ENCODE measurements at regions not wholly inside any gene's neighbourhood (a gene's known extent, or its start where the extent isn't known, plus 50 kb on each side); places are given as distances from the start of the nearest gene placed in this dataset.

DNA sequence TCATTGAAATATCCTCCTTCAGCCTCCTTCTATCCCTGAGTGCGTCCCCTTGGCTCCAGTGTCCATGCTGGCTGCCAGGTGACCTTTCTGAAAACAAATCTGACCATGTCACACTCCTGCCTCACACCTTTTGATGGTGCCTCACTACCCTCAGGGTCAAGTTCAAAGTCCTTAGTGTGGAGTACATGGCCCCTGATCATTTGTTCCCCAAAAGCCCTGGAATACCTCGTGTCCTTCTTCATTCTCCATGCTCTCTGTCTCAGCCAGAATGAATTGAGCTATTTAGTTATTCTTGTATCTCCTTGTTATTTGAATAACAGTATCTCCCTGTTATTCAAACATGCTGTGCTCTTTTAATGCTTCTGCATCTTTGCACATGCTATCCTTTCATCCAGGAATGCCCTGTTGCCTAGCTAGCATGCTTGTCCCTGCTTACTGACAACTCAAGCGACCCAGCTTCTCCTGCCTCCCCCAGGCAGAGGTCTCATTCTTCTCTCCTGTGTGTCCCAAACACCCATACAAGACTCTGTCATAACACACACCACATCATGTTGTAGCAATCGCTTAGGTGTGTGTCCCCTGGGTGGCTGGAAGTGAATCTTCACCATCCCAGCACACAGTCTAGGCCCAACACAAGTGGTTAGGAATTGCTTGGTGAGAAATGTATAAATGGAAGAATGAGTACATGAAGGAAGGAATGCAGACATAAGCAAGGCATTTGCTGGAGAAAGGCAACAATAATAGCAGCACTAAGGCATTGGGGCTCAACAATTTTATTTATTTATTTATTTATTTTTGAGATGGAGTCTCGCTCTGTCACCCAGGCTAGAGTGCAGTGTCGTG, 144.0 kb downstream of the DDX1 start:
- no peak for DNase-seq

DNA sequence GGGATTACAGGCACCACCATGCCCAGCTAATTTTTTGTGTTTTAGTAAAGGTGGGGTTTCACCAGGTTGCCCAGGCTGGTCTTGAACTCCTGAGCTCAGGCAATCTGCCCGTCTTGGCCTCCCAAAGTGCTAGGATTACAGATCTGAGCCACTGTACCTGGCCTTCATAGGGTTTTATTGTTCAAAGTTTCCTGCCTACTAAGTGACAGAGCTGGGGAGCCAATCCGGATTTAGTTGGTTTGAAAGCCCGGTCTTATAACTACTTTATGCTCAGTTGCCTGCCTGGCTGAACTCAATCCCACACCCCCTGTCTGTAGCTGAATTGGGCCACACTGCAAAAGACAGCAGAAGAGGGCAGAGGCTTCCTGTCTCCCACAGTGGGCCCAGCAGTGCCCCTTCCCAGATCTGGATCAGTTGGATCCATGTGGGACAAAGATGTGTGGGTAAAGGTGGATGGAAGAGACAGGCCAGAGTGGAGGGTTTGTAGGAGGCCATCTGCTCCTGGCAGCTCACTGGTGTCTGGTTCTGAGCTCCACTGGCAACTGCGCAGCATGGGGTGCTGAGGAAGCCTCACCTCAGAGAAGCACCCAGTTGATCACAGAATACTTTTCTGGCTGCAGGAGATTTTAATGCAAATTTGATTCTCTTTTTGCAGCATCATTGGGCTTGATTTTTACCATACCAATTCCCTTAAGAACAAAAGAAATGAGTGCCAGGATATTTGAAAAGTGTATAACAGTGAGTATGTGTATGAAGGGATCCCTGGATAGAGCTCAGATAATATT, 144.9 kb downstream of the DDX1 start:
- DNase-seq, result no peak

DNA sequence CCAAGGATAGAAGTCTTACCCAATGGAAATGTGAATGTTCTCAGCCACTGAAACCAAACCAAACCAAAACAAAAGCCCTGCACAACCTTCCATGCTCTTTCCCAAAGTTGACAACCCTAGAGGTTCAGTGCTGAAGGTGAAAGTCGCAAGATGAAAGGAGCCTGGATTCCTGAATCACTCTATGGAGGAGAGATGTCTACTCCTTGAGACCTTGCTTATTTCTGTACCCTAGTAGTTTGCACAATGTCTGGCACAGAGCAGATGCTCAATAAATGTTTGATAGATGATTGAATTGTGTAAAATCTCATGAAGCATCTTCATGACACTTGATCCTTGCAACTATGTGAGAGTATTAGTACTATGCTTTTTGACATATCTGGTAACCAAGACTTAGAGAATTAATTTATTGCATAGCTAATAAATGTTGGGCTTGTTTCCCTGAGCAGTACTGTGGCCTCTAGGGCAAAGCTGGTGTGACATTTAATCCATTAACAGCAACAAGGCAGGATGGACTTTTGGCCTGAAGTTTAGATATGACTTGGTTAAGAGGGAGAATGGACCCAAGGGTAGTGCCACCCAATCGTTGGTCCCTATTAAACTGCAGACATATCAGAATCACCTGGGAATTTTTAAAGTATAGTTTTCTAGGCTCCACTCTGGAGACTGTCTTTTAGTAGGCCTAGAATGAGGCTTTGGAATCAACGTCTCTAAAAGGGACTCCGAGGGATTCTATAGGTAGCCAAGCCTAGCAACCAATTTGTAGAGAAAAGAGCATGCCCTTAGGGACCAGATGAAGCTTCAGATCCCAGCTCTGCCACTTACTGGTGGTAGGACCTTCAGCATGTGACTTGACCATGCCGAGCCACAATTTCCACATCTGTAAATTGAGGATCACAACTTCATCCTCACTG, 145.9 kb downstream of the DDX1 start:
- DNase-seq, result no peak

DNA sequence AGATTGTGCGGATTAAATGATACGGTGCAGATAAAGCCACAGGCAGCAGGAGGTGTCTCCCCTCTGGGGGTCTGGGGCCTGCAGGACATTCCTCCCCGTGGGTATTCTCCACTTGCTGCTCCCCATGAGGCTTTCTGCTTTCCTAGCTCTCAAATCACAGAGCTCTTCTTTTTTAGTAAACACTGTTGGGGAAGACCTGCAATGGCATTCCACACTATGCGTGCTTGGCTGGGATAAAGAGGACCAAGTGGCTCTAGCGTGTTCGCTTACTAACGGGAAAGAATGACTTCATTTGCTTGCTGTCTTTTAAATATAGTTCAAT, 146.5 kb downstream of the DDX1 start:
- no peak for DNase-seq

DNA sequence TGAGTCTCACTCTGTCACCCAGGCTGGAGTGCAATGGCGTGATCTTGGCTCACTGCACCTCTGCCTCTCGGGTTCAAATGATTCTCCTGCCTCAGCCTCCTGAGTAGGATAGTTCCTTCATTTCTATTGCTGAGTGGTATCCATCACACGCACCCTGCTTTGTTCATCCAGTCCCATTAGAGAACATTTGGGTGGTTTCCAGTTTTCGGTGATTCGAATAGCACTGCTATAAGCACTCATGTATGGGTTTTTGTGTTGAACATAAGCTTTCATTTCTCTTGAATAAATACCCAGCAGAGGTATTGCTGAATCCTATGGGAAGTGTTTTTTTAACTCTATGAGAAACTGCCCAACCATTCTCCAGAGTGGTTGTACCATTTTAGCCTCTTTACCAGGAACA, 147.3 kb downstream of the DDX1 start:
- no peak for DNase-seq

DNA sequence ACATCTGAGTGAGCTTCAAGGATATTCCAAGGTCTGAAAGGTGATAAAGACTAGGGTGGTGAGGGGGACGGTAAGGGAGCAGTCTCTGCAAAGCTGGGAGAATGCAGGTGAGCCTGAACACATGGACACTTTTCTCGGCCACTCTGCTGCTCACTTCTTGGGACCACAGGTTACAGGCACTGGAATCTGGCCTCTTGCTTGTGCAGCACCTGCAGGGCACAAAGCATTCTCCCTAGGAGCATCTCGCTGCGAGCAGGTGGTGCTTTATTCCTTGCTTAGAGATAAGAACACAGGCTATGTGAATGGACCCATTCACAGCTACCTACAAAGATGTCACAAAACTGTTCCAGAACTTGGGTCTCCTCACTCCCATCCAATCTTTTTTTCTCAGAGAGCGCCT, 153.2 kb downstream of the DDX1 start:
- DNase-seq, result no peak

DNA sequence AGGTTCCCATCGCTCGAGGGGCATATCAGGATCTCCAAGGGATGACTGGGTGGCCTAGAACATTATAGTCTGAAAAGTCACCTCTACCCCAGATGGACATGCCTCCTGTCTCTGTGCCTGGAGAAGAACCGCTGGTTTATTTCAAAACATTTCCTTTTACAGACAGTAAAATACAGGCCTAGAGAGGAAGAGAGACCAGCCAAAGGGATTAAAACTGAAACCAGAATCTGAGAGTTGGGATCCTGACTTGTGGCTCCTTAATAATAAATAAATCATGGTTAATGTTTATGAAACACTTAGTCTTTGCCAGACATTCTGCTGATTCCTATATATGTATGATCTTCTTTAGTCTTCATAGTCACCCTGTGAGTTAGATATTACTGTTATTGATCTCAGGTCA, 153.7 kb downstream of the DDX1 start:
- DNase-seq, result no peak

DNA sequence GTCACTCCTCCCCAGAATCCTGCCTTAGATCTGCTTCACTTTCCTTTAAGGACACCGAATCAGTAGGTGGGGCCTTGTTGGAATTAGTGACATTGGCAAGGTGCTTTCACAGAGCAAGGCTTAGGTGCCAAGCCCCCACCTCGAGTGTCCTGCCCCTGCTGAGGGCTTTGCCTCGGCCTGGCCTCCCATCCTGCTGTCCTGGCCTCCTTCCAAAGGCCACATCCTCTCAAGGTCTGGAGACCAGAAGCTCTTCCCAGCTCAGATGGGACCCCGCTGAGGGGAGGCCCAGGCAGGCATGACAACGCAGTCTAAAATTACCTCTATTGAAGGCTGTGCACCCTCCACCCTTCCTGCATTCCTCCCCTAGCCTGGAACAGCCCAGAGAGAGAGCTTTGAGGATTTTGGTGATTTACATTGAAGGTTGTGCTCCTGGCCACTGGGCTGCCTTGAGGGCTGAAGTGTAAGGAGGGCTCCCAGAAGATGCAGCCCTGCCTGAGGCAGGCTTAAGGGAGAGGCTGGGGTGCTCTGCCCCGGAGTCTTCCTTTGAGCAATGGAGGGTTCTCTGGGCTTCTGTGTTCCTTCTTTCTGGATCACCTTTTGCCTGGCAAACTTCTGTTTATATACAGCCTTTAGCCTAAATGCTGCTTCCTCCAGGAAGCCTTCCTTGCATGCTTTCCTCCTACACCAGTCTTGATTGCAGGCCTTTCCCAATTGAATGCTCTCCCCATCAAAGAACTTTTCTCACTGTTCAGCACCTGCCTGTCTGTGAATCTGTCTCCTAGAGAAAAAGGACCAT, 154.4 kb downstream of the DDX1 start:
- DNase-seq, result no peak

DNA sequence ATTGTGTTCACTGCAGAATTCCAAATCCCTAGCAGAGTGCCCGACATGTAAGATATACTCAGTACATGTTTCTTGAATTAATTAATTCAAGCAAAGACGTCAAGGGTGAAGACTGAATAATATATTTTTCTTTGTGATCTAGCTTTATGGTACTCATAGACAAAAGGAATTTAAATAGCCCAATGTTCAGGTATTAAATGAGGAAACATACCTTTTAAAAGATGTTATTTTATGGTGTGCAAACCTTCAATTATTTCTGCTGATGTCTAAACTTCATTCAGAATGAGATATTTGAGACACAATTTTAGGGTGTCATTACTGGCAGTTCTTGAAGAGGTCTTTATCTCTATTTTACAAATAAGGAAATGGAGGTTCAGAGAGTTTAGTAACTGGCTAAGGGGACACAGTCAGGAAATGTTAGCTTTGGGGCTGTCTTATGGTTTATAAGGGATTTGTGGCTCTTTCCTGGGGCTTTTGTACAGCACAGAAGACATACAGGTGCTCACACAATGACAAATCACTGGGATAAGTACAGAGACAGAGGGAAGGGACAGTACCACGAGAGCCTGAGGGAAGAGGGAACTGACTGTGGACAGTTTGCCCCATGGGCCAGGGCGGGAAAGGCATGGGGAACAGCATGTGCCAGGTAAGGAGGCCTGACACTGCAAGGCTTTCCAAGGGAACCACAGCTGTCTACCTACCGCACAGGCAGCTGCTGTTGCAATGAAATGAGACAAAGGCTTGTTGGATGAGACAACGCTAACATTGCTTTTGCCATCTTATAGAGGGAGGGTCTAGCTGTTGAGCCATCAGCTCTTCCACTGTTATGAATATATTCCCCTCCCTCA, 155.3 kb downstream of the DDX1 start:
- no peak for DNase-seq

DNA sequence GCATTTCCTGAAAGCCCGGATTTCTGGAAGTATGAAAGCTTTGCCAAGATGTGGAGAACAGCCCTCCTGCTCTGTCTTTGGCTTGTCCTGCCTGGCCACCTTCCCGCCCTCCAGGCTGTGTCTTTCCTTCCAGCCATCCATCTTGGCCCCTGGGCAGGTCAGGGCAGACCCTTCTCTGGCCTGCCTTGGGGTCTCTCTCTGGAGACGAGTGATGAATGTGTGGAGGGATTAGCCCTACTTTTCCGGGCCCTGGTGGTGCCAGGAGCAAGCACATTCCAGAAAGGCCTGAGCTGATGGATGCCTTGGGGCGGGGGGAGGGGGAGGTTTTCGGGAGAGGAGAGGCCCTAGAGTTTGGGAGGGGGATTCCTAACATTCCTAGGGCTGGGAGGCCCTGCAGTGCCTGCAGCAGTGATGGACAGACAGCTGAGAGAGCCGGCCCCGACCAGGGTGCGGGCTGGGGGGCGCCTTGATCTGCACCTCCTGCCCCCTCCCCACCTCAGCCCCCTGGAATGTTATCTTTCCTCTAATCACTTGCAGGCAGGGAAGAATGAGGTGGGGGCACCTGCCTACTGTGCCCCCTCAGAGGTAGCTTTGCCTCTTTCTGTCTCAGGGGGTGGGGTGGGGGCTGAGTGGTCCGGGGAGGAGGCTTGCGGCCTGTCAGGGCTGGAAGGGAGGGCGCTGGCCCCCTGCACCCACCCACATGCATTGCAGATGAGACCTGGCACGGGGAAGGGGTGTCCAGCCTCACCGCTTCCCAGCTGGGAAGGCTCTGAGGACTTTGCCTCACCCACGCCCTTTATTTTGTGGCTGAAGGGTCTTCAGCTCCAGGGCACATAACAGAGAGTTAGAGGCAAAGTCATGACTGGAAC, 156.2 kb downstream of the DDX1 start:
- DNase-seq, result no peak

DNA sequence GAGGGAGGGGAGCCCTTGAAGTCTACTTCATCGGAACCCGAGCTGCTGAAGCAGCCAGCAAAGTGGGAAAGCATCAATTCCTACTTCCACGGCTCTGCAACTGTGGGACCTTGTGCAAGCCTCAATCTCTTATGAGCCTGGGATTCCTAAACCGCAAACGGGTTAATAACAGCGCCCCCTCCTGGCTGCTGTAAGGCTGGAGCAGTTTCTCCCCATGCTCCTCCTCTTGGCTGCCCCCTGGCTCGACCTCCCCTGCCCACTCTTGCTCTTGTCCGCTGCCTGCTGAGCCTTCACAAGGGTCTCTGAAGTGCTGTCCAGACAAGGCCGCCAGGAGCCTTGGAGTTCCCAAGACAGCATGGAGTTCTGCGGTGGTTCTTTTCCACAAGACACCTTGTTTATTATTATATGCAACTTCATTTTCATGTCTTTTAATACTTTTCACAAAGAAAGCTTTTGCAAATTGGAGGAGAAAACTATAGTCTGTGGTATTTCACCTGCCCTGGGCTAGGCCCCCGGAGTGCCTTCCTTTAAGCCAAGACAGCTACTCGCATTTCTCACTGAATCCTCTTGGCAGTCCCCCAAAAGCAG, 157.2 kb downstream of the DDX1 start:
- DNase-seq, result no peak

DNA sequence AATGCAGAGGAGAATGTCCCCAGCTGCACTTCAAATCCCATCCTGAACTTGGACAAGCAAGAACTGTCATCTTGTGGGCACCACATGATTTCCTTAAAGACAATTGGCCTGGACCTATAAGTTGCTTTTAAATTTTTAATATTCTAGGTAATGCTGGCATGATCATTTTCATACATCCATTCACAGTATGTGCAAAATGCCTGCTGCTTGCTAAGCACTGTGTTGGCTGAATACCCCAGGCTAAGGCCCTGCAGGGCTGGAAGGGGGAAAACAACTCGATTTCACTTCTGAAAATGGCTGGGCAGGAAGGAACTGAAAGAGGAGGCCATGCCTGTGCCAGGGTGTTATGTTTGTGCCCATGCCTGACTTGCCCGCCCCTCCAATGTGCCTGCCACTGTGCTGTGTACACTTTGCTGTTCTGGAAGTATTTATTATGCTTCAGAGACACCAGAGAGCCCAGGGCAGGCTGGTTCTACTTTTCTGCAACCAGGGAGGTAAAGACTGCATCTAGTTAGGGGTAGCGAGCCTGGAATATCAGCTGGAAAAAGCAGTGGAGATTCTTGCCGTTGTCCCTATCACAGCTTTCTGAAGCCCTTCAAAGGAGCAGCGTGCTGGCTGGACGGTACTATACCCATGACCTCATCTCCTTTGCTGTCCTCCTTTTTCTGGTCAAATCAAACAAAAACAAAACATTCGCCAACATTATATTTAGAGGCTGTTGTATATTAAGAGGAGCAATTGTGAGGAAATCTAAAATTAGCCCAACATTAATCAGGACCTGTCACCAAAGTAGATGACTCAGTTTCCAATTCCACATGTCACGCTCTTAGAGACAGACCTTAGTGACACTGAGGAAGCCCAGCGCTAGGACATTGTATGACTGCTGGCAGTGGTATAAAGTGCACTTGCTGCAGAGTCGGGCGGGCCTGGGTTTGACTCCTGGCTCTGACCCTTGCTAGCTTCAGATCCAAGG, 158.1 kb downstream of the DDX1 start:
- DNase-seq, result no peak

DNA sequence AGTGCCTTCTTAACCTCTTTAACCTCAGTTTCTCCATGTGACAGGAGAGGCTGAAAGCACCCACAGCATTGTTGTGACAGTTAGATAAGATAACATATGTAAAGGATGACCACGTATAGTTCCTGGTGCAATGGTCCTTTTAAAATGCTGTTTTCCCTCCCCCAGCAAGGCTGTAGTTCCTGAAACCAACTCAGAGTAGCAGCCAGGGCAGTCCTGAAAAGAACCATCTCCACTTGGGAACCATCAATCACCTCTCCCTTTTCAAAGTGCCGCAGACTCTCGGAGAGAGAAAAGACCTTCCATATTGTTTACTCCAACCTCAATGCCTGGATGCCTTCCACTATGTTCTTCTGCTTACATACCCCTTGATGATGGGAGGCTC, 158.8 kb downstream of the DDX1 start:
- DNase-seq, result no peak

DNA sequence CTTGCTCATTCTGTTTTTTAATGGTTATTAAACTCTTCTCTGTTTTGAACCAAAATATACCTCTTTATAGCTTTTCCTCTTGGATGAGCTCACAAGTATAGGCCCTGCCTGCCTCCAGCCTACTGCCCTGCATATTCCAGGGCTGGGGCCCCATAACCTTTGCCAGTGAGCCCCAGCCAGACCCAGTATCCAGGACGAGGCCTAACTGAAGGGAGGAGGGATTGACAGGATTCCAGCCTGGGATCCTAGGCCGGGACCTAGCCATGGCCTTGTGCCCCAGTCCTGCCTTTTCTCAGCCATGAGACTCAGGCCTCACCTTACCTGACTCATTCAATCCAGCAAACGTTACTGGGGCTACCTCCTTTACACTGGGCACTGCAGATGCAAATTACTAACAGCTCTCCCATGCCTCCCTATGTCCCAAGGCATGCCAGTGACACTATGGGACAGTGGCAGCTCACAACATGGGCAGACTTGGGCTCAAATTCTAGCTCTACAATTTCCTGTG, 159.2 kb downstream of the DDX1 start:
- DNase-seq, result no peak

DNA sequence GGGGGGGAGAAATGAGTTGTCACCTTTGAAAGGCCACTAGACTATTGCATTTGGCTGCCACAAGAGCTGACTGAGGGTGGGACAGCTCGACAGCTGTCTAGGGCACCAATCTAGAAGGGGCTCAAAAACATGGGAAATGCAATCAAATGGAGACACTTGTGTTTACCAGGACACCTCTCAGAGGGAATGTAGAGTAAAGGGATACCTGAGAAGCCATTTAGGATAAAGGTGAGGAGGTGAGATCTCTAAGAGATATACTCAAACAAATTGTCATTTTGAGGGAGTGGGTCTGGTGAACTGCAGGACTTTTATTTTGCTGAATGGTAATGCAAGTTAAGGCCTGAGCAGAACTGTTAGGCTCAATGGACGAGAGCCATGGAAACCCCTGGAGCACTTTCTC, 159.8 kb downstream of the DDX1 start:
- DNase-seq, result no peak

DNA sequence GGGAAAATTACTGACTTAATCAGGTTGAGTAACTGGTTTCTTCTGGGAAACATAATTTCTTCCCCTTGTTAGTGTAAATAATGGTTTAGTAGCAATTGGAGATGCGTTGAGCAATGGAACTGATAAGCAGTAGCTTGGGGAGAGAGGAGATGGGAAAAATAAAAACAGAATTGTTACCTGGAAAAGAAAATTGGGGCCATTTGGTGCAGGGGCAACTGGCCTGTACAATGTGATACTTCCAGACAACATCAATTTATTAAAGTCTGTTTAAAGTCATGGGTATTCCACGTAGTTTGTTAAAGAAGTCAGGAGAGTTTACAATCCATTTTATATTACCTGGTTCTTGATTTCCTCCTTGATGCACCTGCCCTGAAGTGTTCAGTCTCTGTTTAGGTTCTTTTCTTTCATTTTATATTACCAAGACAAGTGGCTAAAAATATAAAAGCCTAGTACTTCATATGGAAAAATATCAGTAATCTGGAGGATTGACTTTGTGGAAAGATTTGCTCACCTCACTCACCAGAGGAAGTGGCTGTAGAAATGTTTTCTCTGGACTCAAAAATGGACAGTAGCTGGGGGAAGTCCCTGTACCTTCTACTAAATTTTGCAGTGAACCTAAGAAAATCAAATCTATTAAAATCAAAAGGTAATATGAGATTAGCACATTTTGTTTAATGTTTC, 161.0 kb downstream of the DDX1 start:
- DNase-seq, result no peak

DNA sequence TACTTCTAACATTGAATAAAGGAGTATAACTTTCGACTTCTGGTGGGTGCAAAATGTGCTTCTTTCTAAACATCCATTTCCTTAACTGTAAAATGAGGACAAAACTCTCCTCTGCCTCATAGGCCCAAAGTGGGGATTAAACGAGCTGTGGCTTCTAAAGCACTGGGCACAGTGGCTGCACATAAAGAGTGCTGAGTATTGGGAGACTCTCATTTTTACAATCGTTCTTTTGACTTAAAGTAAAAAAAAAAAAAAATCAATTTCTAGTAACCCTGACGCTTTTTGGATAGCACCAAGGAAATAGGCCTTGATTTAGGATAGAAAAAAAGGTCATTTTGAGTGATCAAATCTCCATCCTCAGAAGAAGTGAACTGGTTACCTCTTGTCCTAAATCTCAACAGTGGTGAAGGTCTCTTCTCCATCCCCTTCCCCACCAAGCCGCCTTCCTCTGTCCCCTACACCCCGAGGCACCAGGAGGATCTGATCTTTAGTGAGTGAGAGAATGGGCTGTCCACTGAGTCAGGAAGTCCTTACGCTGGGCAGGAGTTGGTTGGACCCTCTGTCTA, 161.6 kb downstream of the DDX1 start:
- no peak for DNase-seq
